Fibroblast of gingiva (primary cell): ENCODE measurements at regions not wholly inside any gene's neighbourhood (a gene's known extent, or its start where the extent isn't known, plus 50 kb on each side); places are given as distances from the start of the nearest gene placed in this dataset.
"Not testable (repeated sequence)": the region's sequence is repeated elsewhere in the genome, so short reads cannot be mapped to it uniquely, and the experiment has no call there.

Experiments
- DNase-seq: peaks from one replicate; pipeline ENCODE4 v3.0.0-alpha.2; 2011; ENCODE audit warnings: low read depth

- DNase-seq = no peak
These were observed 331.7 kb downstream of the SOX9 start for GRCh38 chr17:72452286-72453173.

- DNase-seq = no peak
These were observed 333.5 kb downstream of the SOX9 start for GRCh38 chr17:72454342-72454741.

- no peak for DNase-seq
These were observed 334.7 kb downstream of the SOX9 start for GRCh38 chr17:72455562-72455961.

- DNase-seq = peak; percentile 3
These were observed 335.3 kb downstream of the SOX9 start for GRCh38 chr17:72456075-72456474.

- no peak for DNase-seq
These were observed 336.9 kb downstream of the SOX9 start for GRCh38 chr17:72457712-72458111.

GRCh38 chr17:72458301-72458700 is 337.5 kb downstream of the SOX9 start:
- no peak for DNase-seq

GRCh38 chr17:72460711-72461110 is 339.9 kb downstream of the SOX9 start:
- no peak for DNase-seq

- DNase-seq = no peak
These were observed 340.9 kb downstream of the SOX9 start for GRCh38 chr17:72461757-72462156.

- no peak for DNase-seq
These were observed 341.6 kb downstream of the SOX9 start for GRCh38 chr17:72462407-72462806.

- no peak for DNase-seq
These were observed 342.0 kb downstream of the SOX9 start for GRCh38 chr17:72462814-72463213.

GRCh38 chr17:72463287-72464102 is 342.7 kb downstream of the SOX9 start:
- no peak for DNase-seq

GRCh38 chr17:72464221-72464620 is 343.4 kb downstream of the SOX9 start:
- not testable (repeated sequence) for DNase-seq

GRCh38 chr17:72465191-72466024 is 344.6 kb downstream of the SOX9 start:
- DNase-seq = peak; percentile 59

GRCh38 chr17:72466199-72466598 is 345.4 kb downstream of the SOX9 start:
- peak; percentile 2 for DNase-seq

GRCh38 chr17:72466606-72467005 is 345.8 kb downstream of the SOX9 start:
- DNase-seq = no peak

- DNase-seq = peak; percentile 75
These were observed 347.2 kb downstream of the SOX9 start for GRCh38 chr17:72467841-72468653.

- no peak for DNase-seq
These were observed 348.0 kb downstream of the SOX9 start for GRCh38 chr17:72468841-72469240.

GRCh38 chr17:72470121-72470705 is 349.4 kb downstream of the SOX9 start:
- no peak for DNase-seq

- no peak for DNase-seq
These were observed 349.9 kb downstream of the SOX9 start for GRCh38 chr17:72470734-72471133.

- no peak for DNase-seq
These were observed 350.5 kb downstream of the SOX9 start for GRCh38 chr17:72471296-72471695.

GRCh38 chr17:72472106-72472505 is 351.3 kb downstream of the SOX9 start:
- DNase-seq = no peak
